ENCODE measurements at regions not wholly inside any gene's neighbourhood (a gene's known extent, or its start where the extent isn't known, plus 50 kb on each side); places are given as distances from the start of the nearest gene placed in this dataset.

DNA sequence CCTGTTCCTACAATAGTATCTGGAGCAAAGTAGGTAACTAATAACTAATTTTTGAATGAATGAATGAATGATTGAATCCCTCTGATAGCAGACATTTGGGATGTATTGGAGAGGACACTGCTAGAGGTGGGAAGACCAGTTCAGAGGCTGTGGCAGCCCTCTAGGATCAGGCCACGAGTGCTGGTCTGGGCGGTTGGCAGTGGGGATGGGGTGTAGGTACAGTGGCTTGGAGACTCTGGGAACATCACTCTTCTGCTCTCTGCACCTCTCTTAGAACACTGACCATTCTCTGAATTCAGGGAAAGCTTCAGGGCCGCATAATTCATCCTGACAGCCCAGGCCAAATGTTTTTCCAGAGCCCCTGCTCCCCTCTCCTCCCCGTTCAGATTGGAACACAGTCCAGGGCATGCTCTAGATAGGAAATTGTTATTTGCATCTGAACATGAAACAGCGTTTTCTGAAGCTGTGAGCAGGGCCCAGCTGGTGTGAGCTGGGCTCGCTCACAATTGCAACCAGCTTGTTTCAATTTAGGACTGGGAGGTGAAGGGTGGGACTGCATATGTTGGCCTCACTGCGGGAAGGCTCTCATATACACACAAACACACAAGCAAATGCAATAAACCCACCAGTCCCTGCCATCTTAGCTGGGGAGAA lies 253.1 kb upstream of the USP24 start:
- no peak for DNase-seq
- no peak overlapping the region for H3K56ac ChIP-seq (ENCODE audit: insufficient read length, low read depth, low read length)
- H3K9ac ChIP-seq (ENCODE audit: extremely low read depth, insufficient read length, low read length), result no peak overlapping the region
- H3K27me3 ChIP-seq (ENCODE audit: insufficient read depth, low read length), result no peaks in the 10 kb centered on the region
- H3K23ac ChIP-seq (ENCODE audit: insufficient read length, low read depth, low read length), result no peak overlapping the region
- no peak overlapping the region for H3K4me3 Mint-ChIP-seq
- no peak overlapping the region for H3K4me2 ChIP-seq (ENCODE audit: insufficient read depth, insufficient read length, low read length)
- H2BK5ac ChIP-seq (ENCODE audit: insufficient read length, low read length), result no peak overlapping the region
- no peaks in the 10 kb centered on the region for H3K4me1 ChIP-seq (ENCODE audit: insufficient read depth, low read length)
- no peaks in the 10 kb centered on the region for H3K79me1 ChIP-seq (ENCODE audit: insufficient read depth, low read depth, low read length, poor library complexity, severe bottlenecking)
- H3K27ac ChIP-seq (ENCODE audit: insufficient read length, low read depth, low read length), result no peak overlapping the region
- no CpG with 5 or more reads among the region's 7 CpGs for WGBS (ENCODE audit: extremely low coverage, insufficient read length, low lambda C conversion rate)
- no peak overlapping the region for H3K18ac ChIP-seq (ENCODE audit: insufficient read length, low read depth, low read length)
- H3K9me3 Mint-ChIP-seq, result no peaks in the 10 kb centered on the region
- no peak overlapping the region for H4K91ac ChIP-seq (ENCODE audit: insufficient read length, low read depth, low read length)
- no peaks in the 10 kb centered on the region for H3K23me2 ChIP-seq (ENCODE audit: insufficient read length, low read depth, low read length, poor library complexity, severe bottlenecking)
- no peak overlapping the region for H3K27ac Mint-ChIP-seq
- H4K8ac ChIP-seq (replicated peaks; ENCODE audit: insufficient read length, low read depth, low read length), result no peak overlapping the region
- H3K9me3 ChIP-seq (ENCODE audit: control insufficient read depth, low read depth, low read length), result no peaks in the 10 kb centered on the region
- H2BK20ac ChIP-seq (ENCODE audit: low read depth, low read length, poor library complexity, severe bottlenecking), result no peak overlapping the region
- no peak overlapping the region for H4K5ac ChIP-seq (ENCODE audit: insufficient read length, low read depth, low read length)
- H2BK15ac ChIP-seq (ENCODE audit: low read depth, low read length), result no peak overlapping the region
- H3K4ac ChIP-seq (ENCODE audit: low read depth, low read length), result no peak overlapping the region
- no peak overlapping the region for H2AK5ac ChIP-seq (ENCODE audit: insufficient read length, low read length)
- no peak for TF ChIP-seq CTCF (conservative IDR thresholded peaks at IDR 0.05)
- H3K27me3 Mint-ChIP-seq (ENCODE audit: low read depth), result no peaks in the 10 kb centered on the region
- no peak overlapping the region for H2BK12ac ChIP-seq (ENCODE audit: insufficient read length, low read depth, low read length)
- no peaks in the 10 kb centered on the region for H3K79me2 ChIP-seq (ENCODE audit: insufficient read depth, low read length)
- H2AFZ ChIP-seq (ENCODE audit: low read length), result no peak overlapping the region
- H3K14ac ChIP-seq (ENCODE audit: insufficient read depth, low read length), result no peak overlapping the region
- H2BK120ac ChIP-seq (ENCODE audit: low read depth, low read length, poor library complexity, severe bottlenecking), result no peak overlapping the region
- no peaks in the 10 kb centered on the region for H4K20me1 ChIP-seq (ENCODE audit: control insufficient read depth, insufficient read depth, insufficient read length)
- H3K36me3 Mint-ChIP-seq (ENCODE audit: insufficient read depth in 1 of 3, low read depth in 3 of 3), result no peaks in the 10 kb centered on the region
- H3K4me1 Mint-ChIP-seq, result peaks cover 12 to 15% of the 10 kb centered on the region in 2 experiments
- no peak overlapping the region for H3T11ph ChIP-seq (ENCODE audit: low read length)

Measured in H9 (cell line).